ENCODE measurements at regions not wholly inside any gene's neighbourhood (a gene's known extent, or its start where the extent isn't known, plus 50 kb on each side); places are given as distances from the start of the nearest gene placed in this dataset.

DNA sequence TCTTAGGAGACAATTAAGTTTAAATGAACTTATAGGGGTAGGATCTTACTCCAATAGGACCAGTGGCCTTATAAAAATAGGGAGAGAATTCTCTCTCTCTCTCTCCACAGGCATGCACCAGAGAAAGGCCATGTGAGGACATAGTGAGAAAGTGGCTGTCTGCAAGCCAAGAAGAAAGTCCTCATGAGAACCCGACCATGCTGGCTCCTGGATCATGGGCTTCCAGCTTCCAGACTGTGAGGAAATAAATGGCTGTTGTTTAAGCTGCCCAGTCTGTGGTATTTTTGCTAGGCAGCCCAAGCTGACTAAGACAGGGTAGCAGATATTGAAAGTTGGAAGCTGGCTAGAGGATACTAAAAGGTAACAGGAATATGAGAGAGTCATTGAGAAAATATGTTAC is 454.0 kb downstream of the NBAS start (continued):
- TF ChIP-seq MEIS1 (CRISPR knock-in tag; IDR thresholded peaks at IDR 0.05; ENCODE audit: borderline replicate concordance) (no peak), ZNF521 (tag by site-specific recombination; IDR thresholded peaks at IDR 0.05) (no peak)
- TF ChIP-seq, protein P1, sequence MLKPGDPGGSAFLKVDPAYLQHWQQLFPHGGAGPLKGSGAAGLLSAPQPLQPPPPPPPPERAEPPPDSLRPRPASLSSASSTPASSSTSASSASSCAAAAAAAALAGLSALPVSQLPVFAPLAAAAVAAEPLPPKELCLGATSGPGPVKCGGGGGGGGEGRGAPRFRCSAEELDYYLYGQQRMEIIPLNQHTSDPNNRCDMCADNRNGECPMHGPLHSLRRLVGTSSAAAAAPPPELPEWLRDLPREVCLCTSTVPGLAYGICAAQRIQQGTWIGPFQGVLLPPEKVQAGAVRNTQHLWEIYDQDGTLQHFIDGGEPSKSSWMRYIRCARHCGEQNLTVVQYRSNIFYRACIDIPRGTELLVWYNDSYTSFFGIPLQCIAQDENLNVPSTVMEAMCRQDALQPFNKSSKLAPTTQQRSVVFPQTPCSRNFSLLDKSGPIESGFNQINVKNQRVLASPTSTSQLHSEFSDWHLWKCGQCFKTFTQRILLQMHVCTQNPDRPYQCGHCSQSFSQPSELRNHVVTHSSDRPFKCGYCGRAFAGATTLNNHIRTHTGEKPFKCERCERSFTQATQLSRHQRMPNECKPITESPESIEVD (tag by site-specific recombination; IDR thresholded peaks at IDR 0.05), result no peak

DNA sequence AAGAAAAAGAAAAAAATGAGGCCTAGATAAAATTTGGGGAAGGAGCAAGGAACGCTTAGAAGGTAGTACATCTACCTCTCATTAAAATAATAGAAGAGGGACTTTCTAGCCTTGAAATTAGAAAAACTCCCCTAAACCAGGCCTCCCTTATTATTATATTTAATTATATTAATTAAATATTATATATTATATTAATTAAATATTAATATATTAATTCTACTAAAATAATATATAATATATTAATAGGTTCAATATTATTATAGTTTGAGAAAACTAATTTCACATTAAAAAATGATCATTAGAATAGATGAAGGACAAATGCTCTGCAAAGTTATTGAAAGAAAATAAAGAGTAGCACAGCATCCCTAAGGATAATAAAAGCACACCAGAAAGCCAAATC is 449.4 kb downstream of the NBAS start:
- Histone ChIP-seq H3K4me1 (ENCODE audit: control insufficient read depth, insufficient read depth, low read length) (no peaks in the 10 kb centered on the region), H3K36me3 (ENCODE audit: control insufficient read depth in 2 of 2, insufficient read depth in 1 of 2, low read length in 2 of 2) (no peaks in the 10 kb centered on the region), H3K27ac (ENCODE audit: extremely low read depth, low read depth, low read length) (no peak overlapping the region), H3K9me3 (ENCODE audit: control insufficient read depth, insufficient read depth, low read depth, low read length) (no peaks in the 10 kb centered on the region), H3K4me3 (ENCODE audit: low read depth, low read length) (no peak overlapping the region)
- TF ChIP-seq, protein P2, sequence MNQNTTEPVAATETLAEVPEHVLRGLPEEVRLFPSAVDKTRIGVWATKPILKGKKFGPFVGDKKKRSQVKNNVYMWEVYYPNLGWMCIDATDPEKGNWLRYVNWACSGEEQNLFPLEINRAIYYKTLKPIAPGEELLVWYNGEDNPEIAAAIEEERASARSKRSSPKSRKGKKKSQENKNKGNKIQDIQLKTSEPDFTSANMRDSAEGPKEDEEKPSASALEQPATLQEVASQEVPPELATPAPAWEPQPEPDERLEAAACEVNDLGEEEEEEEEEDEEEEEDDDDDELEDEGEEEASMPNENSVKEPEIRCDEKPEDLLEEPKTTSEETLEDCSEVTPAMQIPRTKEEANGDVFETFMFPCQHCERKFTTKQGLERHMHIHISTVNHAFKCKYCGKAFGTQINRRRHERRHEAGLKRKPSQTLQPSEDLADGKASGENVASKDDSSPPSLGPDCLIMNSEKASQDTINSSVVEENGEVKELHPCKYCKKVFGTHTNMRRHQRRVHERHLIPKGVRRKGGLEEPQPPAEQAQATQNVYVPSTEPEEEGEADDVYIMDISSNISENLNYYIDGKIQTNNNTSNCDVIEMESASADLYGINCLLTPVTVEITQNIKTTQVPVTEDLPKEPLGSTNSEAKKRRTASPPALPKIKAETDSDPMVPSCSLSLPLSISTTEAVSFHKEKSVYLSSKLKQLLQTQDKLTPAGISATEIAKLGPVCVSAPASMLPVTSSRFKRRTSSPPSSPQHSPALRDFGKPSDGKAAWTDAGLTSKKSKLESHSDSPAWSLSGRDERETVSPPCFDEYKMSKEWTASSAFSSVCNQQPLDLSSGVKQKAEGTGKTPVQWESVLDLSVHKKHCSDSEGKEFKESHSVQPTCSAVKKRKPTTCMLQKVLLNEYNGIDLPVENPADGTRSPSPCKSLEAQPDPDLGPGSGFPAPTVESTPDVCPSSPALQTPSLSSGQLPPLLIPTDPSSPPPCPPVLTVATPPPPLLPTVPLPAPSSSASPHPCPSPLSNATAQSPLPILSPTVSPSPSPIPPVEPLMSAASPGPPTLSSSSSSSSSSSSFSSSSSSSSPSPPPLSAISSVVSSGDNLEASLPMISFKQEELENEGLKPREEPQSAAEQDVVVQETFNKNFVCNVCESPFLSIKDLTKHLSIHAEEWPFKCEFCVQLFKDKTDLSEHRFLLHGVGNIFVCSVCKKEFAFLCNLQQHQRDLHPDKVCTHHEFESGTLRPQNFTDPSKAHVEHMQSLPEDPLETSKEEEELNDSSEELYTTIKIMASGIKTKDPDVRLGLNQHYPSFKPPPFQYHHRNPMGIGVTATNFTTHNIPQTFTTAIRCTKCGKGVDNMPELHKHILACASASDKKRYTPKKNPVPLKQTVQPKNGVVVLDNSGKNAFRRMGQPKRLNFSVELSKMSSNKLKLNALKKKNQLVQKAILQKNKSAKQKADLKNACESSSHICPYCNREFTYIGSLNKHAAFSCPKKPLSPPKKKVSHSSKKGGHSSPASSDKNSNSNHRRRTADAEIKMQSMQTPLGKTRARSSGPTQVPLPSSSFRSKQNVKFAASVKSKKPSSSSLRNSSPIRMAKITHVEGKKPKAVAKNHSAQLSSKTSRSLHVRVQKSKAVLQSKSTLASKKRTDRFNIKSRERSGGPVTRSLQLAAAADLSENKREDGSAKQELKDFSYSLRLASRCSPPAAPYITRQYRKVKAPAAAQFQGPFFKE (tag by site-specific recombination; IDR thresholded peaks at IDR 0.05; ENCODE audit: borderline replicate concordance), result no peak
- no peak for TF ChIP-seq ZNF202 (tag by site-specific recombination; IDR thresholded peaks at IDR 0.05; ENCODE audit: borderline replicate concordance)
- POLR2A ChIA-PET, result no interaction called here
- CTCF ChIA-PET, result no interaction called here

DNA sequence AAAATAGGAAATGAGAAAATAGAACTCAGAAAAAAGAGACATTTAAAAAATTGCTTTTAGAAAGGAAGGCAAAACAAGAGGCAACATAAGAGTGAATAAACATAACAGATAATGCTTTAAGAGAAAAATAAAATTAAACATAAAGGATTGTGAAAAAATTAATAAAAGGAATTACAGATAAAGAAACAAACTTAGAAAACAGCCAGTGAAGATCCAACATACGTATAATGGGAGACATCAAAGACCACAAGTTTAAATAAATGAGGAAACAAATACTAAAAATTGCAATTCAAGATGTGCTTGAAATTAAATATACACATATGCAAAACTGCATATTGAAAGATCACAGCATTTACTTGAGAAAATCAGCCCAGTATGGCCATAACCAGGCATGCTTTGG is 448.9 kb downstream of the NBAS start:
- TF ChIP-seq SETDB1 (IDR thresholded peaks at IDR 0.05; ENCODE audit: insufficient read length, low read length), result peak; percentile 95
- TF ChIP-seq TRIM28 (IDR thresholded peaks at IDR 0.05; ENCODE audit: borderline replicate concordance, low read length), result peak; percentile 50; the same call in 1 of the 2 replicates
- peak; percentile 94 for TF ChIP-seq ZNF133 (tag by site-specific recombination; IDR thresholded peaks at IDR 0.05)
- no peak for TF ChIP-seq ZNF354C (tag by site-specific recombination; IDR thresholded peaks at IDR 0.05; ENCODE audit: borderline replicate concordance, low read depth)
- CTCF ChIA-PET, result no interaction called here
- Histone ChIP-seq H3K9me3 (ENCODE audit: control insufficient read depth, insufficient read depth, low read depth, low read length) (no peaks in the 10 kb centered on the region), H3K4me3 (ENCODE audit: low read depth, low read length) (no peak overlapping the region), H3K27ac (ENCODE audit: extremely low read depth, low read depth, low read length) (no peak overlapping the region), H3K4me1 (ENCODE audit: control insufficient read depth, insufficient read depth, low read length) (no peaks in the 10 kb centered on the region), H3K36me3 (ENCODE audit: control insufficient read depth in 2 of 2, insufficient read depth in 1 of 2, low read length in 2 of 2) (no peaks in the 10 kb centered on the region)
- POLR2A ChIA-PET, result no interaction called here

DNA sequence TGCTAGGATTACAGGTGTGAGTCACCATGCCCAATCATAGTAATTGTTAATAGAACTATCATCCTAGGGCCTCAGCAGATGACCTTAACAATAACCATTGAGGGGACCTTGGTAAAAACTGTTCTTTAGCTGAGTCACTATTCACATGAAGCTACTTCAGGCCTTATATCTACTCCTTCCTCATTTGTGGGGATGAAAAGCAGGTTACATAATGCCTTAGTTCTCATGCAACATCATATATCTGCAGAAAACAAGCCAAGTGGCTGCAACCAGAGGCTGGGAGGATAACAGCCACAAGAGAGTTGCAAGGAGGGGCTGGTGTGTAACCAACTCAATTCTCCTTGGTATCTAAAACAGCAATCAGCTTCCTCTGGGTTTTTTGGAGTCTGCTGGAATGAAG is 445.4 kb downstream of the NBAS start:
- Histone ChIP-seq H3K4me1 (ENCODE audit: control insufficient read depth, insufficient read depth, low read length) (no peaks in the 10 kb centered on the region), H3K4me3 (ENCODE audit: low read depth, low read length) (no peak overlapping the region), H3K9me3 (ENCODE audit: control insufficient read depth, insufficient read depth, low read depth, low read length) (no peaks in the 10 kb centered on the region), H3K27ac (ENCODE audit: extremely low read depth, low read depth, low read length) (no peak overlapping the region), H3K36me3 (ENCODE audit: control insufficient read depth in 2 of 2, insufficient read depth in 1 of 2, low read length in 2 of 2) (no peaks in the 10 kb centered on the region)
- TF ChIP-seq ZNF843 (tag by site-specific recombination; IDR thresholded peaks at IDR 0.05) (no peak), SP3 (tag by site-specific recombination; IDR thresholded peaks at IDR 0.05) (no peak), ZBTB8A (tag by site-specific recombination; IDR thresholded peaks at IDR 0.05) (no peak), ZNF175 (tag by site-specific recombination; IDR thresholded peaks at IDR 0.05) (no peak), SALL2 (tag by site-specific recombination; IDR thresholded peaks at IDR 0.05; ENCODE audit: borderline replicate concordance) (no peak), ZNF10 (tag by site-specific recombination; IDR thresholded peaks at IDR 0.05) (no peak), ZBTB17 (tag by site-specific recombination; IDR thresholded peaks at IDR 0.05) (no peak), ZNF2 (tag by site-specific recombination; IDR thresholded peaks at IDR 0.05) (no peak), ZNF202 (tag by site-specific recombination; IDR thresholded peaks at IDR 0.05; ENCODE audit: borderline replicate concordance) (no peak), SP2 (tag by site-specific recombination; IDR thresholded peaks at IDR 0.05) (no peak), ZNF510 (tag by site-specific recombination; IDR thresholded peaks at IDR 0.05; ENCODE audit: insufficient replicate concordance) (no peak)
- TF ChIP-seq, protein P3, sequence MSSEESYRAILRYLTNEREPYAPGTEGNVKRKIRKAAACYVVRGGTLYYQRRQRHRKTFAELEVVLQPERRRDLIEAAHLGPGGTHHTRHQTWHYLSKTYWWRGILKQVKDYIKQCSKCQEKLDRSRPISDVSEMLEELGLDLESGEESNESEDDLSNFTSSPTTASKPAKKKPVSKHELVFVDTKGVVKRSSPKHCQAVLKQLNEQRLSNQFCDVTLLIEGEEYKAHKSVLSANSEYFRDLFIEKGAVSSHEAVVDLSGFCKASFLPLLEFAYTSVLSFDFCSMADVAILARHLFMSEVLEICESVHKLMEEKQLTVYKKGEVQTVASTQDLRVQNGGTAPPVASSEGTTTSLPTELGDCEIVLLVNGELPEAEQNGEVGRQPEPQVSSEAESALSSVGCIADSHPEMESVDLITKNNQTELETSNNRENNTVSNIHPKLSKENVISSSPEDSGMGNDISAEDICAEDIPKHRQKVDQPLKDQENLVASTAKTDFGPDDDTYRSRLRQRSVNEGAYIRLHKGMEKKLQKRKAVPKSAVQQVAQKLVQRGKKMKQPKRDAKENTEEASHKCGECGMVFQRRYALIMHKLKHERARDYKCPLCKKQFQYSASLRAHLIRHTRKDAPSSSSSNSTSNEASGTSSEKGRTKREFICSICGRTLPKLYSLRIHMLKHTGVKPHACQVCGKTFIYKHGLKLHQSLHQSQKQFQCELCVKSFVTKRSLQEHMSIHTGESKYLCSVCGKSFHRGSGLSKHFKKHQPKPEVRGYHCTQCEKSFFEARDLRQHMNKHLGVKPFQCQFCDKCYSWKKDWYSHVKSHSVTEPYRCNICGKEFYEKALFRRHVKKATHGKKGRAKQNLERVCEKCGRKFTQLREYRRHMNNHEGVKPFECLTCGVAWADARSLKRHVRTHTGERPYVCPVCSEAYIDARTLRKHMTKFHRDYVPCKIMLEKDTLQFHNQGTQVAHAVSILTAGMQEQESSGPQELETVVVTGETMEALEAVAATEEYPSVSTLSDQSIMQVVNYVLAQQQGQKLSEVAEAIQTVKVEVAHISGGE (tag by site-specific recombination; conservative IDR thresholded peaks at IDR 0.05; ENCODE audit: low read depth), result no peak
- ChIA-PET POLR2A (no interaction called here), CTCF (interaction anchor here (0.7 kb wide), 1 partner anchor 1641 kb away, joined by 5 read pairs; no protein-coding TSS in a partner anchor)

Data from HEK293 (cell line).